CD14-positive monocyte (primary cell): ENCODE measurements at regions not wholly inside any gene's neighbourhood (a gene's known extent, or its start where the extent isn't known, plus 50 kb on each side); places are given as distances from the start of the nearest gene placed in this dataset.

Experiments used
- DNase-seq, 3 donors: peaks; one replicate each; pipeline ENCODE4 v3.0.0-alpha.2; 2011 to 2022
- H2AFZ ChIP-seq: 2 replicates; pipeline ENCODE4 v1.6.0; 2012; ENCODE audit warnings: mild to moderate bottlenecking, low read depth, low read length, inconsistent platforms; ENCODE audit not compliant: insufficient read depth, poor library complexity, severe bottlenecking
- H3K27ac ChIP-seq, 2 donors: 1 replicate in 1 of 2; 2 replicates in 1 of 2; pipeline ENCODE4 v1.5.1; 2012 to 2013; ENCODE audit warnings: low read length in 2 of 2, control low read depth in 1 of 2, inconsistent platforms in 1 of 2, low read depth in 1 of 2, mild to moderate bottlenecking in 1 of 2
- H3K27me3 ChIP-seq, 2 donors: one replicate each; pipeline versions ENCODE4 v1.6.0 to v1.6.1; 2011 to 2013; ENCODE audit warnings: low read length in 2 of 2; ENCODE audit not compliant: control insufficient read depth in 2 of 2, insufficient read depth in 2 of 2
- H3K36me3 ChIP-seq, 2 donors: replicated peaks in 1 of 2; 1 replicate in 1 of 2; 2 replicates in 1 of 2; pipeline versions ENCODE4 v1.5.1 to v1.6.1; 2012 to 2013; ENCODE audit warnings: low read length in 2 of 2, control low read depth in 1 of 2, inconsistent platforms in 1 of 2, mild to moderate bottlenecking in 1 of 2; ENCODE audit not compliant: insufficient read depth in 2 of 2, control insufficient read depth in 1 of 2
- H3K4me1 ChIP-seq, 2 donors: 1 replicate in 1 of 2; 2 replicates in 1 of 2; pipeline versions ENCODE4 v1.5.1 to v1.6.1; 2012 to 2013; ENCODE audit warnings: low read length in 2 of 2, control low read depth in 1 of 2, inconsistent platforms in 1 of 2, mild to moderate bottlenecking in 1 of 2, moderate library complexity in 1 of 2; ENCODE audit not compliant: insufficient read depth in 2 of 2, control insufficient read depth in 1 of 2
- H3K4me2 ChIP-seq: replicated peaks from 2 replicates; pipeline ENCODE3; 2012; ENCODE audit warnings: low read length, moderate library complexity, mild to moderate bottlenecking; ENCODE audit not compliant: poor library complexity, severe bottlenecking; ENCODE audit errors: extremely low read depth
- H3K4me3 ChIP-seq, 3 experiments: fragments of 200-600 bp in 1 of 3; sonication (generic) in 1 of 3; replicated peaks in 1 of 3; 1 replicate in 2 of 3; 2 replicates in 1 of 3; pipeline ENCODE4 v1.5.1; 2011 to 2013; ENCODE audit warnings: low read length in 3 of 3, mild to moderate bottlenecking in 3 of 3, control low read depth in 2 of 3, low read depth in 2 of 3, inconsistent platforms in 1 of 3, moderate library complexity in 1 of 3
- H3K79me2 ChIP-seq: 2 replicates; pipeline ENCODE4 v1.6.0; 2012; ENCODE audit warnings: mild to moderate bottlenecking, control low read depth, inconsistent platforms, low read length, moderate library complexity; ENCODE audit not compliant: insufficient read depth
- H3K9ac ChIP-seq: 2 replicates; pipeline ENCODE4 v1.6.0; 2017; ENCODE audit warnings: low read length, mild to moderate bottlenecking; ENCODE audit not compliant: insufficient read depth, poor library complexity, severe bottlenecking
- H3K9me3 ChIP-seq, 2 donors: replicated peaks in 1 of 2; 1 replicate in 1 of 2; 2 replicates in 1 of 2; pipeline versions ENCODE4 v1.5.1 to v1.6.1; 2012 to 2013; ENCODE audit warnings: low read length in 2 of 2, control low read depth in 1 of 2; ENCODE audit not compliant: control insufficient read depth in 1 of 2, insufficient read depth in 1 of 2
- H4K20me1 ChIP-seq: 2 replicates; pipeline ENCODE4 v1.6.0; 2012; ENCODE audit warnings: mild to moderate bottlenecking, low read length, control low read depth, moderate library complexity; ENCODE audit not compliant: insufficient read depth
- H3K27ac Mint-ChIP-seq, 7 donors: one replicate each; pipeline ENCODE4 v1.8.0; 2020; ENCODE audit warnings: mild to moderate bottlenecking in 7 of 7, mixed read lengths in 7 of 7, moderate library complexity in 6 of 7, inconsistent platforms in 2 of 7
- H3K27me3 Mint-ChIP-seq, 3 donors: one replicate each; pipeline ENCODE4 v1.8.0; 2021 to 2022; ENCODE audit warnings: low read depth in 3 of 3, mild to moderate bottlenecking in 3 of 3, mixed read lengths in 3 of 3, moderate library complexity in 3 of 3, inconsistent platforms in 1 of 3
- H3K36me3 Mint-ChIP-seq, 2 donors: one replicate each; pipeline ENCODE4 v1.8.0; 2020; ENCODE audit warnings: mixed read lengths in 2 of 2, inconsistent platforms in 1 of 2, mild to moderate bottlenecking in 1 of 2
- H3K4me1 Mint-ChIP-seq: one replicate; pipeline ENCODE4 v1.8.0; 2020; ENCODE audit warnings: mild to moderate bottlenecking, mixed read lengths
- H3K4me3 Mint-ChIP-seq, 2 donors: one replicate each; pipeline ENCODE4 v1.8.0; 2020; ENCODE audit warnings: mild to moderate bottlenecking in 2 of 2, mixed read lengths in 2 of 2, moderate library complexity in 1 of 2
- H3K9me3 Mint-ChIP-seq, 7 donors: one replicate each; pipeline ENCODE4 v1.8.0; 2020 to 2022; ENCODE audit warnings: mixed read lengths in 7 of 7, mild to moderate bottlenecking in 6 of 7, moderate library complexity in 6 of 7, inconsistent platforms in 2 of 7
- WGBS: methylation state at CpG from one replicate; pipeline ENCODE4 v1.1.5; 2013; ENCODE audit warnings: missing lambda C conversion rate; ENCODE audit not compliant: insufficient coverage; 5-methylcytosine and 5-hydroxymethylcytosine counted together
- intact Hi-C, 2 donors: fragments of 100-400 bp; cut with micrococcal nuclease; formaldehyde crosslinking; loops; one replicate each; pipeline versions ENCODE4 v1.15.0 to v1.15.1; 2023
- TF ChIP-seq, protein P1 (sequence below): fragments of 200-600 bp; IDR thresholded peaks from one replicate; pipeline ENCODE4 v1.8.0; 2022; ENCODE audit warnings: antibody characterized with exemption, mild to moderate bottlenecking

DNA sequence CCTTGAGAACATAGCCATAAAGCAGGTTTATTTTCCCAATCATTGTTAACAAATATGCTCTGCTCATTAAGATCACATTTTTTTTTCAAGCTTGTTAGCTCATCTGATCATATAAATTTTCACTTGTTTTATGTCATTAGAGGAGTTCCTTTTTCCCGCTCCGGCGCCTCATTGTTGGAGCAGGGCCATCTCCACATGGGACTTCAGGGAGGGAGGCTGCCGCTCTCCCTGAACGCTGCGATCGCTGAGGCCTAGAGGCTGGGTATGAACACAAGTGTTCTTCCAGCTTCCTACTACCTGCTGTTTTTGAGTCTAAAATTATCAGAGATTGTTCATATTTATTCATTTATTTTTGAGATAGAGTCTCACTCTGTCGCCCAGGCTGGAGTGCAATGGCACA, 246.9 kb downstream of the MPDZ start:
- intact Hi-C loops = no loop called here
- Histone ChIP-seq H3K4me1 (no peaks in the 10 kb centered on the region), H3K27ac (no peak overlapping the region), H3K36me3 (no peaks in the 10 kb centered on the region), H3K9ac (no peak overlapping the region), H3K4me3 (no peak overlapping the region), H2AFZ (no peak overlapping the region), H3K27me3 (no peaks in the 10 kb centered on the region), H3K9me3 (no peaks in the 10 kb centered on the region), H3K79me2 (no peaks in the 10 kb centered on the region), H4K20me1 (no peaks in the 10 kb centered on the region), H3K4me2 (no peak overlapping the region)
- Mint-ChIP-seq H3K9me3 (no peaks in the 10 kb centered on the region), H3K4me3 (no peak overlapping the region), H3K4me1 (no peaks in the 10 kb centered on the region), H3K36me3 (no peaks in the 10 kb centered on the region), H3K27ac (no peak overlapping the region), H3K27me3 (peaks cover 3 to 7% (median 6%) of the 10 kb centered on the region in 3 donors)
- 100% methylated on average over 1 of the region's 8 CpGs for WGBS
- no peak for DNase-seq
- TF ChIP-seq, protein P1, sequence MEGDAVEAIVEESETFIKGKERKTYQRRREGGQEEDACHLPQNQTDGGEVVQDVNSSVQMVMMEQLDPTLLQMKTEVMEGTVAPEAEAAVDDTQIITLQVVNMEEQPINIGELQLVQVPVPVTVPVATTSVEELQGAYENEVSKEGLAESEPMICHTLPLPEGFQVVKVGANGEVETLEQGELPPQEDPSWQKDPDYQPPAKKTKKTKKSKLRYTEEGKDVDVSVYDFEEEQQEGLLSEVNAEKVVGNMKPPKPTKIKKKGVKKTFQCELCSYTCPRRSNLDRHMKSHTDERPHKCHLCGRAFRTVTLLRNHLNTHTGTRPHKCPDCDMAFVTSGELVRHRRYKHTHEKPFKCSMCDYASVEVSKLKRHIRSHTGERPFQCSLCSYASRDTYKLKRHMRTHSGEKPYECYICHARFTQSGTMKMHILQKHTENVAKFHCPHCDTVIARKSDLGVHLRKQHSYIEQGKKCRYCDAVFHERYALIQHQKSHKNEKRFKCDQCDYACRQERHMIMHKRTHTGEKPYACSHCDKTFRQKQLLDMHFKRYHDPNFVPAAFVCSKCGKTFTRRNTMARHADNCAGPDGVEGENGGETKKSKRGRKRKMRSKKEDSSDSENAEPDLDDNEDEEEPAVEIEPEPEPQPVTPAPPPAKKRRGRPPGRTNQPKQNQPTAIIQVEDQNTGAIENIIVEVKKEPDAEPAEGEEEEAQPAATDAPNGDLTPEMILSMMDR = no peak

DNA sequence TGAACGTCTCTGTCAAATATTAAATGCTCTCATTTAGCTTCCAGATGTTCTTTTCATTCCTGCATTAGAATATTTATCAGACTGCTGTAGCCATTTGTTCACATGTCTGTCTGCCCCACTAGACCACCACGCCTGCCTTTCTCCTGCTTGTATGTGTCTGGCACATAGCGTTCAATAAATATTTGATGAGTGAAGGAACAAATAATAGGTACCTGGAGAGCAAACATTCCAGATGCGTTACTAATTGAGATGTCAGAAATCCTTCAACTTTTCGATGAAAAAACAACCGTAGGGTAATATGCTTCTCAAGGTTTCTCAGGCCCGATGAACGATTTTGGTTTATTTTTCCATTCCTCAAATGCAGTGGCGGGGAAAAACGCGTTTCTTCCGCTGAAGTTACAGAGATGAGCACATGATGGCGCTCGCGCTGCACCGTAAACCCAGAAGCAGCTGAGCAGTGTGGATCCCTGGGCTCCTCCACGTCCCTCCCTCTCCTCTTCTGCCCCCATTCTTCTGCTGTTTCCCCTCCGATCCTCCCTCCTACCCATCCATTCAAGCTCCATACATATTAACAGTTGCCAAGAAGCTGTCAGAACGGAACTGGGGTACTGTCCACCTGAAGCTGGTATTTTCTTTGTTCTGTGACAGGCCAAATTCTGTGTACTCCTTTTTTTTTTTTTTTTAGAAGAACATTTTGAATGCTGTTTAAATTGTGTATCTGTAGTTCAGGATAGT, 245.4 kb downstream of the MPDZ start:
- Mint-ChIP-seq H3K36me3 (no peaks in the 10 kb centered on the region), H3K4me1 (no peaks in the 10 kb centered on the region), H3K27ac (no peak overlapping the region), H3K27me3 (peaks cover 3 to 7% (median 6%) of the 10 kb centered on the region in 3 donors), H3K9me3 (no peaks in the 10 kb centered on the region), H3K4me3 (no peak overlapping the region)
- H3K27me3 ChIP-seq = no peaks in the 10 kb centered on the region
- H3K27ac ChIP-seq = no peak overlapping the region
- no peaks in the 10 kb centered on the region for H3K79me2 ChIP-seq
- no peaks in the 10 kb centered on the region for H4K20me1 ChIP-seq
- TF ChIP-seq, protein P1 = no peak
- no peaks in the 10 kb centered on the region for H3K9me3 ChIP-seq
- WGBS = 12% methylated on average over 17 of the region's 19 CpGs
- H3K4me1 ChIP-seq = no peaks in the 10 kb centered on the region
- H2AFZ ChIP-seq = no peak overlapping the region
- H3K4me2 ChIP-seq = no peak overlapping the region
- no peak overlapping the region for H3K9ac ChIP-seq
- DNase-seq = no peak
- H3K36me3 ChIP-seq = no peaks in the 10 kb centered on the region
- H3K4me3 ChIP-seq = no peak overlapping the region
- intact Hi-C loops = no loop called here
